SU-DHL-6 (cell line): ENCODE measurements at regions not wholly inside any gene's neighbourhood (a gene's known extent, or its start where the extent isn't known, plus 50 kb on each side); places are given as distances from the start of the nearest gene placed in this dataset.

Experiments used
- H2AFZ ChIP-seq: fragments of 200-600 bp; sonication (generic); 2 replicates; pipeline ENCODE4 v1.6.1; 2014; ENCODE audit warnings: low read depth, mild to moderate bottlenecking, moderate library complexity, mixed read lengths, antibody characterized with exemption, low read length; ENCODE audit not compliant: severe bottlenecking
- H3F3A ChIP-seq: fragments of 200-600 bp; shearing (Covaris generic); 2 replicates; pipeline ENCODE4 v1.6.0; 2016; ENCODE audit warnings: antibody characterized with exemption, mild to moderate bottlenecking; ENCODE audit not compliant: insufficient read depth
- H3K27ac ChIP-seq: fragments of 200-600 bp; sonication (generic); 2 replicates; pipeline ENCODE4 v1.5.1; 2016; ENCODE audit warnings: low read depth, mild to moderate bottlenecking, low read length, moderate library complexity, mixed read lengths
- H3K27me3 ChIP-seq: fragments of 200-600 bp; sonication (generic), shearing (Covaris generic); 2 replicates; pipeline ENCODE4 v1.6.0; 2014; ENCODE audit warnings: mild to moderate bottlenecking, low read length
- H3K36me3 ChIP-seq: fragments of 200-600 bp; sonication (generic); 2 replicates; pipeline ENCODE4 v1.6.1; 2014; ENCODE audit warnings: mild to moderate bottlenecking, low read length, mixed read lengths
- H3K4me2 ChIP-seq: fragments of 300-600, 200-600 bp; shearing (Covaris generic), sonication (generic); 2 replicates; pipeline ENCODE4 v1.6.0; 2014; ENCODE audit warnings: low read length, low read depth, mild to moderate bottlenecking; ENCODE audit not compliant: poor library complexity, severe bottlenecking
- H3K4me3 ChIP-seq: fragments of 200-600 bp; sonication (generic); 2 replicates; pipeline ENCODE4 v1.5.1; 2014; ENCODE audit warnings: antibody characterized with exemption, low read length, mild to moderate bottlenecking, mixed read lengths; ENCODE audit not compliant: insufficient read depth, poor library complexity, severe bottlenecking
- H3K79me2 ChIP-seq: fragments of 200-600 bp; sonication (generic); 2 replicates; pipeline ENCODE4 v1.6.1; 2014; ENCODE audit warnings: mild to moderate bottlenecking, low read length, moderate library complexity; ENCODE audit not compliant: insufficient read depth
- H3K9ac ChIP-seq: fragments of 200-600 bp; sonication (generic); 2 replicates; pipeline ENCODE4 v1.7.0; 2014; ENCODE audit warnings: mild to moderate bottlenecking, low read length
- H3K9me2 ChIP-seq: fragments of 200-600 bp; sonication (generic); replicated peaks from 2 replicates; pipeline ENCODE4 v1.6.1; 2014; ENCODE audit warnings: low read length; ENCODE audit not compliant: insufficient read depth
- H3K9me3 ChIP-seq: fragments of 200-600 bp; sonication (generic); 2 replicates; pipeline ENCODE4 v1.6.1; 2014; ENCODE audit warnings: low read length, mixed read lengths; ENCODE audit not compliant: insufficient read depth
- H4K20me1 ChIP-seq: fragments of 200-600 bp; sonication (generic); 2 replicates; pipeline ENCODE4 v1.6.1; 2014; ENCODE audit warnings: low read depth, mild to moderate bottlenecking, antibody characterized with exemption, low read length, moderate library complexity, mixed read lengths
- CTCF ChIP-seq: fragments of 200-600 bp; sonication (generic); IDR thresholded peaks from one replicate; pipeline ENCODE4 v1.5.1; 2017; ENCODE audit warnings: antibody characterized with exemption, mild to moderate bottlenecking, low read length, moderate library complexity; ENCODE audit not compliant: insufficient read depth, poor library complexity, severe bottlenecking
- EZH2phosphoT487 ChIP-seq: fragments of 200-600 bp; sonication (generic), shearing (Covaris generic); conservative IDR thresholded peaks from 2 replicates; pipeline ENCODE4 v1.6.1; 2018; ENCODE audit warnings: mild to moderate bottlenecking, antibody characterized with exemption, low read length, moderate library complexity, mixed read lengths

GRCh38 chr19:30224689-30225606, 147.2 kb upstream of the ZNF536 start:
- H3K27me3 ChIP-seq, result no peaks in the 10 kb centered on the region

GRCh38 chr19:30225676-30226463, 146.3 kb upstream of the ZNF536 start:
- Histone ChIP-seq H3K4me2 (no peak overlapping the region), H3K4me3 (no peak overlapping the region), H3K9me3 (no peaks in the 10 kb centered on the region), H2AFZ (no peak overlapping the region), H3F3A (no peaks in the 10 kb centered on the region), H3K9ac (no peak overlapping the region), H3K79me2 (no peaks in the 10 kb centered on the region), H3K27me3 (no peaks in the 10 kb centered on the region), H3K9me2 (no peaks in the 10 kb centered on the region), H3K27ac (no peak overlapping the region), H3K36me3 (no peaks in the 10 kb centered on the region), H4K20me1 (no peaks in the 10 kb centered on the region)
- TF ChIP-seq CTCF (no peak), EZH2phosphoT487 (no peak)

More at GRCh38 chr19:30224689-30225606, 147.2 kb upstream of the ZNF536 start:
- no peaks in the 10 kb centered on the region for H3K79me2 ChIP-seq
- no peak overlapping the region for H3K27ac ChIP-seq
- no peaks in the 10 kb centered on the region for H3K9me3 ChIP-seq
- no peak for TF ChIP-seq EZH2phosphoT487
- TF ChIP-seq CTCF, result no peak
- no peak overlapping the region for H2AFZ ChIP-seq
- no peaks in the 10 kb centered on the region for H4K20me1 ChIP-seq
- H3F3A ChIP-seq, result no peaks in the 10 kb centered on the region
- no peaks in the 10 kb centered on the region for H3K9me2 ChIP-seq
- H3K36me3 ChIP-seq, result no peaks in the 10 kb centered on the region
- no peak overlapping the region for H3K4me2 ChIP-seq
- no peak overlapping the region for H3K9ac ChIP-seq
- H3K4me3 ChIP-seq, result no peak overlapping the region

- Histone ChIP-seq H3F3A (no peaks in the 10 kb centered on the region), H3K27ac (no peak overlapping the region), H3K4me3 (no peak overlapping the region), H3K4me2 (no peak overlapping the region), H3K9me2 (no peaks in the 10 kb centered on the region), H3K79me2 (no peaks in the 10 kb centered on the region), H2AFZ (no peak overlapping the region), H3K36me3 (no peaks in the 10 kb centered on the region), H3K9ac (no peak overlapping the region), H3K9me3 (no peaks in the 10 kb centered on the region), H4K20me1 (no peaks in the 10 kb centered on the region), H3K27me3 (no peaks in the 10 kb centered on the region)
- no peak for TF ChIP-seq CTCF
- no peak for TF ChIP-seq EZH2phosphoT487
Measured at GRCh38 chr19:30226464-30227011, 145.6 kb upstream of the ZNF536 start.
